ENCODE measurements at regions not wholly inside any gene's neighbourhood (a gene's known extent, or its start where the extent isn't known, plus 50 kb on each side); places are given as distances from the start of the nearest gene placed in this dataset.

GRCh38 chr16:50917950-50918703, 176.2 kb downstream of the CYLD start:
- Histone ChIP-seq H3K9me3 (ENCODE audit: low read length) (no peaks in the 10 kb centered on the region), H3K27me3 (ENCODE audit: low read length) (0 out of 2 replicates have a peak, but pooled peaks cover 5% of the 10 kb centered on the region), H3K27ac (ENCODE audit: low read length) (no peak overlapping the region), H3K4me3 (ENCODE audit: low read length) (no peak overlapping the region), H4K20me1 (ENCODE audit: low read length) (no peaks in the 10 kb centered on the region), H3K4me2 (ENCODE audit: low read length) (no peak overlapping the region), H2AFZ (ENCODE audit: low read length) (no peak overlapping the region), H3K9ac (ENCODE audit: low read length) (no peak overlapping the region), H3K79me2 (ENCODE audit: low read length) (no peaks in the 10 kb centered on the region), H3K36me3 (ENCODE audit: low read depth, low read length) (no peaks in the 10 kb centered on the region), H3F3A (ENCODE audit: low read length, unreplicated experiment) (no peaks in the 10 kb centered on the region), H3K4me1 (ENCODE audit: insufficient read depth, low read length) (no peaks in the 10 kb centered on the region), H3K9me2 (replicated peaks; ENCODE audit: low read length) (no peaks in the 10 kb centered on the region)
- CTCF ChIA-PET, result no interaction called here
- intact Hi-C loops (cut with micrococcal nuclease), result no loop called here
- no peak for DNase-seq
- POLR2A ChIA-PET (ENCODE audit: unreplicated experiment), result no interaction called here
- no peak for ATAC-seq
- TF ChIP-seq CTCF (conservative IDR thresholded peaks at IDR 0.05; ENCODE audit: low read depth, low read length) (no peak), EZH2phosphoT487 (IDR thresholded peaks at IDR 0.05; ENCODE audit: borderline replicate concordance, low read length) (no peak), EZH2 (IDR thresholded peaks at IDR 0.05; ENCODE audit: low read length, unreplicated experiment) (no peak)
- BruUV-seq (replicated peaks), result no TSS peak

- no peaks in the 10 kb centered on the region for H3K36me3 ChIP-seq (ENCODE audit: low read depth, low read length)
- TF ChIP-seq CTCF (conservative IDR thresholded peaks at IDR 0.05; ENCODE audit: low read depth, low read length), result no peak
- no peak for TF ChIP-seq EZH2 (IDR thresholded peaks at IDR 0.05; ENCODE audit: low read length, unreplicated experiment)
- no peak for TF ChIP-seq EZH2phosphoT487 (IDR thresholded peaks at IDR 0.05; ENCODE audit: borderline replicate concordance, low read length)
- intact Hi-C loops (cut with micrococcal nuclease), result no loop called here
- peaks cover 24% of the 10 kb centered on the region for H3K27me3 ChIP-seq (ENCODE audit: low read length)
- H3K4me3 ChIP-seq (ENCODE audit: low read length), result no peak overlapping the region
- no TSS peak for BruUV-seq (replicated peaks)
- CTCF ChIA-PET, result no interaction called here
- no peak overlapping the region for H2AFZ ChIP-seq (ENCODE audit: low read length)
- H3K79me2 ChIP-seq (ENCODE audit: low read length), result no peaks in the 10 kb centered on the region
- H3F3A ChIP-seq (ENCODE audit: low read length, unreplicated experiment), result no peaks in the 10 kb centered on the region
- no peak for DNase-seq
- POLR2A ChIA-PET (ENCODE audit: unreplicated experiment), result no interaction called here
- no peaks in the 10 kb centered on the region for H3K4me1 ChIP-seq (ENCODE audit: insufficient read depth, low read length)
- no peak overlapping the region for H3K9ac ChIP-seq (ENCODE audit: low read length)
- no peak for ATAC-seq
- H3K4me2 ChIP-seq (ENCODE audit: low read length), result no peak overlapping the region
- H3K9me3 ChIP-seq (ENCODE audit: low read length), result no peaks in the 10 kb centered on the region
- no peak overlapping the region for H3K27ac ChIP-seq (ENCODE audit: low read length)
- no peaks in the 10 kb centered on the region for H3K9me2 ChIP-seq (replicated peaks; ENCODE audit: low read length)
- no peaks in the 10 kb centered on the region for H4K20me1 ChIP-seq (ENCODE audit: low read length)
Measured at GRCh38 chr16:50916040-50916439, 174.2 kb downstream of the CYLD start.

GRCh38 chr16:50915120-50915519, 173.2 kb downstream of the CYLD start:
- H3K79me2 ChIP-seq (ENCODE audit: low read length), result no peaks in the 10 kb centered on the region
- no peak overlapping the region for H2AFZ ChIP-seq (ENCODE audit: low read length)
- no peaks in the 10 kb centered on the region for H3K9me3 ChIP-seq (ENCODE audit: low read length)
- H3K27ac ChIP-seq (ENCODE audit: low read length), result no peak overlapping the region
- H3K27me3 ChIP-seq (ENCODE audit: low read length), result peaks cover 34% of the 10 kb centered on the region
- no peaks in the 10 kb centered on the region for H3K9me2 ChIP-seq (replicated peaks; ENCODE audit: low read length)
- no peaks in the 10 kb centered on the region for H4K20me1 ChIP-seq (ENCODE audit: low read length)
- intact Hi-C loops (cut with micrococcal nuclease), result no loop called here
- no peak overlapping the region for H3K4me3 ChIP-seq (ENCODE audit: low read length)
- no TSS peak for BruUV-seq (replicated peaks)
- POLR2A ChIA-PET (ENCODE audit: unreplicated experiment), result no interaction called here
- ATAC-seq (no peak), DNase-seq (no peak)
- TF ChIP-seq EZH2 (IDR thresholded peaks at IDR 0.05; ENCODE audit: low read length, unreplicated experiment) (no peak), EZH2phosphoT487 (IDR thresholded peaks at IDR 0.05; ENCODE audit: borderline replicate concordance, low read length) (no peak), CTCF (conservative IDR thresholded peaks at IDR 0.05; ENCODE audit: low read depth, low read length) (no peak)
- no peak overlapping the region for H3K4me2 ChIP-seq (ENCODE audit: low read length)
- H3K36me3 ChIP-seq (ENCODE audit: low read depth, low read length), result no peaks in the 10 kb centered on the region
- no peak overlapping the region for H3K9ac ChIP-seq (ENCODE audit: low read length)
- H3K4me1 ChIP-seq (ENCODE audit: insufficient read depth, low read length), result no peaks in the 10 kb centered on the region
- no peaks in the 10 kb centered on the region for H3F3A ChIP-seq (ENCODE audit: low read length, unreplicated experiment)
- CTCF ChIA-PET, result no interaction called here

Measured in PC-3 (cell line).